GM19023 (cell line): ENCODE measurements at regions not wholly inside any gene's neighbourhood (a gene's known extent, or its start where the extent isn't known, plus 50 kb on each side); places are given as distances from the start of the nearest gene placed in this dataset.

ENCODE experiments used
- ATAC-seq: cut with Tn5 transposase; IDR thresholded peaks from one replicate; pipeline ENCODE4 v1.9.1; 2021; ENCODE audit warnings: mild to moderate bottlenecking, moderate library complexity; ENCODE audit not compliant: unreplicated experiment

GRCh38 chr5:89262030-89262429 is 379.0 kb upstream of the MEF2C start:
- ATAC-seq: no peak

- ATAC-seq: no peak
These were observed 377.3 kb upstream of the MEF2C start for GRCh38 chr5:89260254-89260653.

- ATAC-seq: no peak
These were observed 373.0 kb upstream of the MEF2C start for GRCh38 chr5:89255845-89256463.

- ATAC-seq: no peak
These were observed 370.8 kb upstream of the MEF2C start for GRCh38 chr5:89253666-89254352.

GRCh38 chr5:89246864-89247263 is 363.9 kb upstream of the MEF2C start:
- no peak for ATAC-seq

- ATAC-seq: no peak
These were observed 363.3 kb upstream of the MEF2C start for GRCh38 chr5:89246252-89246651.

GRCh38 chr5:89243611-89244010 is 360.6 kb upstream of the MEF2C start:
- no peak for ATAC-seq

- no peak for ATAC-seq
These were observed 358.2 kb upstream of the MEF2C start for GRCh38 chr5:89241186-89241585.

GRCh38 chr5:89236900-89237299 is 353.9 kb upstream of the MEF2C start:
- ATAC-seq: no peak

GRCh38 chr5:89233462-89233861 is 350.5 kb upstream of the MEF2C start:
- ATAC-seq: no peak

- peak; percentile 95 for ATAC-seq
These were observed 349.2 kb upstream of the MEF2C start for GRCh38 chr5:89232139-89232603.

GRCh38 chr5:89230178-89230577 is 347.2 kb upstream of the MEF2C start:
- no peak for ATAC-seq

- no peak for ATAC-seq
These were observed 346.5 kb upstream of the MEF2C start for GRCh38 chr5:89229331-89230070.

- ATAC-seq: no peak
These were observed 345.4 kb upstream of the MEF2C start for GRCh38 chr5:89228355-89228754.

- no peak for ATAC-seq
These were observed 335.4 kb upstream of the MEF2C start for GRCh38 chr5:89218364-89218763.

- no peak for ATAC-seq
These were observed 333.6 kb upstream of the MEF2C start for GRCh38 chr5:89216606-89217005.

- no peak for ATAC-seq
These were observed 330.6 kb upstream of the MEF2C start for GRCh38 chr5:89213573-89213972.

GRCh38 chr5:89211836-89212235 is 328.9 kb upstream of the MEF2C start:
- ATAC-seq: no peak

GRCh38 chr5:89208811-89209210 is 325.8 kb upstream of the MEF2C start:
- no peak for ATAC-seq

GRCh38 chr5:89208392-89208791 is 325.4 kb upstream of the MEF2C start:
- ATAC-seq: no peak

GRCh38 chr5:89204756-89205155 is 321.8 kb upstream of the MEF2C start:
- no peak for ATAC-seq

- ATAC-seq: no peak
These were observed 320.6 kb upstream of the MEF2C start for GRCh38 chr5:89203611-89204010.
